ENCODE measurements at regions not wholly inside any gene's neighbourhood (a gene's known extent, or its start where the extent isn't known, plus 50 kb on each side); places are given as distances from the start of the nearest gene placed in this dataset.

DNA sequence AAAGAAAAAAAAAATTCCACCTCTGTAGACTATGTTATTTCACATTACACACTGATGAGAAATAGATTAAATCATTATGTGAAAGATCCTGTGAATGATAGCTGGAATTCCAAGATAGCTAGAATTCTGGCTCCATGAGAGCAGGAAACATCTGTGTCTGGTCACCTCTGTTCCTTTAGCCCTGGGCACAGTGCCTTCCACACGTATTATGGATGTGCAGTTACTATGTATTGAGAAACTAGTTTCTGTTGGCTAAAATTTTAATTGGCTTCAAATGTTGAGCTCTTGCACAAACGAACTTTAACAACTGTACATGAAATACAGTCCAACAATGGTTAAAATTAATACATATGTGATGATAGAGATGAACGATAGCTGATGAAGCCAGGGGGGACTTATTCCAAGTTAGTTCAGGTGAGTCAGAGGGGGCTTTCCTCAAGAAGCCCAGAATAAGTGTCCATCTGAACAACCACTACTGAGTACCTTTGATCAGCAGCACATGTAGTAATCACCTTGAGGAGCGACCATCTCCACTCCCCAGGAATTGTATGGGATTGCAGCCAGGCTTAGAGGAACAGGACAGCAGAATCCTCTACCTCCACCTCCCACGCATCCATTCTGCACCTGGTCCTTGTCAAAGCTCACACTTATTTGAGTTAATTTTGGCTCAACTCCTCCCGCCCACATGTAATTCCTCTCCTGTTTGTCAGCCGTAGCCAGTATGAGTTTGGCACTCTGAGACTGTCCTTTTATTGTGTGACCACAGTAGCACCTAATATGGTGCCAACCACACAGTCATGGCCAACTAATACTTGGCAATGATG, 68.6 kb downstream of the NABP1 start:
- TF ChIP-seq, protein P1, sequence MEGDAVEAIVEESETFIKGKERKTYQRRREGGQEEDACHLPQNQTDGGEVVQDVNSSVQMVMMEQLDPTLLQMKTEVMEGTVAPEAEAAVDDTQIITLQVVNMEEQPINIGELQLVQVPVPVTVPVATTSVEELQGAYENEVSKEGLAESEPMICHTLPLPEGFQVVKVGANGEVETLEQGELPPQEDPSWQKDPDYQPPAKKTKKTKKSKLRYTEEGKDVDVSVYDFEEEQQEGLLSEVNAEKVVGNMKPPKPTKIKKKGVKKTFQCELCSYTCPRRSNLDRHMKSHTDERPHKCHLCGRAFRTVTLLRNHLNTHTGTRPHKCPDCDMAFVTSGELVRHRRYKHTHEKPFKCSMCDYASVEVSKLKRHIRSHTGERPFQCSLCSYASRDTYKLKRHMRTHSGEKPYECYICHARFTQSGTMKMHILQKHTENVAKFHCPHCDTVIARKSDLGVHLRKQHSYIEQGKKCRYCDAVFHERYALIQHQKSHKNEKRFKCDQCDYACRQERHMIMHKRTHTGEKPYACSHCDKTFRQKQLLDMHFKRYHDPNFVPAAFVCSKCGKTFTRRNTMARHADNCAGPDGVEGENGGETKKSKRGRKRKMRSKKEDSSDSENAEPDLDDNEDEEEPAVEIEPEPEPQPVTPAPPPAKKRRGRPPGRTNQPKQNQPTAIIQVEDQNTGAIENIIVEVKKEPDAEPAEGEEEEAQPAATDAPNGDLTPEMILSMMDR (IDR thresholded peaks at IDR 0.05; ENCODE audit: low read depth, low read length): no peak
- TF ChIP-seq EZH2phosphoT487 (IDR thresholded peaks at IDR 0.05; ENCODE audit: low read depth): no peak
